ENCODE measurements at regions not wholly inside any gene's neighbourhood (a gene's known extent, or its start where the extent isn't known, plus 50 kb on each side); places are given as distances from the start of the nearest gene placed in this dataset.

DNA sequence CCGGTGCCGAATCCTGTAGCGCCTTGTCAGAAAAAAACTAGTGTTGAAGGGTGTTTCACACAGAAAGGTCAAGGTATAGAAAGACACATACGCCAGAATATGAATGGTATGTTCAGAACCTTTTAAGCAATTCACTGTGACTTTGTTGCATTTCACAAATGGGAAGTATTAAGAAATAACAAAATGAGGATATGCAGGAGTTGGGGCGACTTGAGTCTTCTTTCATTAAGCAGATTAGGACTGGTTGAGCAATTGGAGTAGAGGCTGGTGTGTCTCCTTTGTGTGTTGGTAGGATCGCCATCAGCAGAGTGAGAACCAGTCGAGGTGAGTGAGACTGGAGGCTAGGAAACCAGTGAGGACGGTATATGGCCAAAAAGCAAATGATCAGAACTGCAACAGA lies 1454.5 kb upstream of the TENM3 start:
- DNase-seq (no peak), ATAC-seq (no peak)
- Histone ChIP-seq H3K4me3 (no peak overlapping the region), H3K27me3 (no peaks in the 10 kb centered on the region), H3K9me3 (peaks cover 0 to 5% (median 0%) of the 10 kb centered on the region in 11 donors), H3K36me3 (no peaks in the 10 kb centered on the region), H3K4me1 (peaks cover 0 to 8% (median 0%) of the 10 kb centered on the region in 9 donors), H3K27ac (no peak overlapping the region)
- intact Hi-C loops (cut with DNase I) = no loop called here
- no peak for TF ChIP-seq CTCF (IDR thresholded peaks at IDR 0.05)
- 87 to 89% methylated on average over 8 of the region's 8 CpGs for WGBS, 2 donors

DNA sequence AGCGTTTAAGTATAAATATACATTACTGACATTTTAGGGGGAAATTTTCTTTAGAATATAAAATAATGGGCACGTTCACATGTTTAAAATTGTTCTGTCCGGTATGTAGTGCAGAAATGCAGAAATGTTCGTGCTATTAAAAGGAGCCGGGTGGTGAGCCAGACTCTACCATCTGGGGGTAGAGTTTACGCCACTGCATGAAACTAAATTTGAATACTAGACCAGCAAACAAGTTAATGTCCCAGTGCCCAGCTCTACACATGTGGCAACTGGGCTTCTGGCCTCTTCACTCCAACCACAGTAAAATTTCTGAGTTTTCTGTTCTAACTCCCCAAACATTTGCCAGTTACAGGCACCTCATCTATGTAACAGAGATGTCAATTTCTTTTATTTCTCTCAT lies 1453.3 kb upstream of the TENM3 start:
- intact Hi-C loops (cut with DNase I) = no loop called here
- ATAC-seq (no peak), DNase-seq (no peak)
- peaks cover 0 to 1% (median 0%) of the 10 kb centered on the region in 11 donors for H3K9me3 ChIP-seq
- H3K4me1 ChIP-seq = peaks cover 0 to 11% (median 0%) of the 10 kb centered on the region in 9 donors
- no peaks in the 10 kb centered on the region for H3K36me3 ChIP-seq
- H3K27me3 ChIP-seq = no peaks in the 10 kb centered on the region
- no peak overlapping the region for H3K4me3 ChIP-seq
- TF ChIP-seq CTCF (IDR thresholded peaks at IDR 0.05) = no peak
- 95% methylated on average over 6 of the region's 6 CpGs for WGBS, 2 donors
- H3K27ac ChIP-seq = no peak overlapping the region

- no peak overlapping the region for H3K4me3 ChIP-seq
- H3K4me1 ChIP-seq = peaks cover 0 to 11% (median 0%) of the 10 kb centered on the region in 9 donors
- no peak overlapping the region for H3K27ac ChIP-seq
- no peak for TF ChIP-seq CTCF (IDR thresholded peaks at IDR 0.05)
- ATAC-seq = no peak
- intact Hi-C loops (cut with DNase I) = no loop called here
- no peaks in the 10 kb centered on the region for H3K9me3 ChIP-seq
- no peak for DNase-seq
- WGBS, 2 donors = 55 to 59% methylated on average over 3 of the region's 3 CpGs
- no peaks in the 10 kb centered on the region for H3K27me3 ChIP-seq
- H3K36me3 ChIP-seq = no peaks in the 10 kb centered on the region
Measured at GRCh38 chr4:180790471-180790870, 1452.7 kb upstream of the TENM3 start.

DNA sequence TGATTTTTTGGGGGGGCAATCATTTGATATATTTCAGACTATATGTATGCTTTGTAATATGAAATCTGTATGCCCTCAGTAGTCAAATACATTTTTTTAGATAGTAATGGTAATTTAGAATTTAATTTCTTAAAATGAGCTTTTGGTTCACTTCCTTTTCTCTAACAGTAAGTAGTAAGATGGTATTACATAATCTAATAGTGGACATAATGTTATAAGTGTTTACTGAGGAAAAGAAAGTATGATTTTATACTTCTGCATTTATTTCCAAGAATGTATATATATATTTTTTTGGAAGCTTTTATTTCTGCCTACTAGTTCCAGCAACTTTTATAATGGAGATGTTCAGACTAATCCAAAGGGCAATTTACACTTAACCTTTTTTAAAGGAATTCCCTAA lies 1450.7 kb upstream of the TENM3 start:
- no peak for TF ChIP-seq CTCF (IDR thresholded peaks at IDR 0.05)
- intact Hi-C loops (cut with DNase I) = no loop called here
- ATAC-seq = no peak
- Histone ChIP-seq H3K27me3 (no peaks in the 10 kb centered on the region), H3K9me3 (no peaks in the 10 kb centered on the region), H3K27ac (no peak overlapping the region), H3K4me1 (peaks cover 0 to 11% (median 0%) of the 10 kb centered on the region in 9 donors), H3K36me3 (no peaks in the 10 kb centered on the region), H3K4me3 (no peak overlapping the region)
- no peak for DNase-seq

GRCh38 chr4:180794333-180794732 lies 1448.9 kb upstream of the TENM3 start:
- 73 to 78% methylated on average over 2 of the region's 2 CpGs for WGBS, 2 donors

More at GRCh38 chr4:180794333-180794732, 1448.9 kb upstream of the TENM3 start:
- H3K27me3 ChIP-seq = no peaks in the 10 kb centered on the region
- DNase-seq = no peak
- H3K4me1 ChIP-seq = peaks cover 0 to 11% (median 0%) of the 10 kb centered on the region in 9 donors
- TF ChIP-seq CTCF (IDR thresholded peaks at IDR 0.05) = no peak
- H3K36me3 ChIP-seq = no peaks in the 10 kb centered on the region
- H3K9me3 ChIP-seq = no peaks in the 10 kb centered on the region
- intact Hi-C loops (cut with DNase I) = no loop called here
- H3K27ac ChIP-seq = no peak overlapping the region
- ATAC-seq = no peak
- H3K4me3 ChIP-seq = no peak overlapping the region
